ENCODE measurements at regions not wholly inside any gene's neighbourhood (a gene's known extent, or its start where the extent isn't known, plus 50 kb on each side); places are given as distances from the start of the nearest gene placed in this dataset.

GRCh38 chr13:68608147-68608546 lies 1378.0 kb upstream of the PCDH9 start (continued):
- no peak for TF ChIP-seq PHF8 (conservative IDR thresholded peaks at IDR 0.05; ENCODE audit: low read depth, low read length)

GRCh38 chr13:68597641-68598040 lies 1367.5 kb upstream of the PCDH9 start:
- H3K4me3 ChIP-seq (ENCODE audit: extremely low read depth in 1 of 4, insufficient read depth in 2 of 4, low read depth in 3 of 4, low read length in 4 of 4): no peak overlapping the region
- no peak overlapping the region for H2BK120ac ChIP-seq (replicated peaks; ENCODE audit: low read depth, low read length)
- H3K14ac ChIP-seq (ENCODE audit: insufficient read length): no peak overlapping the region
- H3K79me2 ChIP-seq (ENCODE audit: control insufficient read depth in 1 of 2, insufficient read depth in 2 of 2, low read length in 2 of 2): no peaks in the 10 kb centered on the region
- no peak overlapping the region for H2AK5ac ChIP-seq (ENCODE audit: low read depth, low read length)
- H3K23ac ChIP-seq (ENCODE audit: insufficient read length): no peak overlapping the region
- no peaks in the 10 kb centered on the region for H3K23me2 ChIP-seq (ENCODE audit: low read depth, low read length)
- H2BK5ac ChIP-seq (ENCODE audit: low read depth, low read length): no peak overlapping the region
- DNase-seq (ENCODE audit: low read depth in 1 of 2, low spot score in 2 of 2): no peak
- no peak overlapping the region for H3K56ac ChIP-seq (replicated peaks; ENCODE audit: insufficient read length, low read depth, low read length)
- H3K27me3 ChIP-seq (replicated peaks in 1 of 4; ENCODE audit: control insufficient read depth in 3 of 4, extremely low read depth in 1 of 4, insufficient read depth in 3 of 4, low read length in 3 of 4): peaks cover 0 to 1% (median 0%) of the 10 kb centered on the region in 4 experiments; a peak in 1 of 7 replicates
- H2BK12ac ChIP-seq (ENCODE audit: low read depth, low read length): no peak overlapping the region
- H4K91ac ChIP-seq (replicated peaks; ENCODE audit: insufficient read length, low read length): no peak overlapping the region
- H3K27ac ChIP-seq (ENCODE audit: low read depth, low read length): no peak overlapping the region
- no peaks in the 10 kb centered on the region for H4K20me1 ChIP-seq (replicated peaks in 1 of 2; ENCODE audit: control insufficient read depth in 1 of 2, insufficient read depth in 2 of 2, low read length in 2 of 2)
- no peak for FAIRE-seq
- no peak overlapping the region for H3K9ac ChIP-seq (replicated peaks in 1 of 4; ENCODE audit: extremely low read depth in 1 of 4, low read depth in 3 of 4, low read length in 3 of 4)
- H2BK15ac ChIP-seq (ENCODE audit: low read length): no peak overlapping the region
- H3K9me3 ChIP-seq (ENCODE audit: insufficient read depth in 2 of 2, low read depth in 1 of 2, low read length in 1 of 2): no peaks in the 10 kb centered on the region
- H3K18ac ChIP-seq (ENCODE audit: extremely low read depth, low read length): no peak overlapping the region
- H4K8ac ChIP-seq (ENCODE audit: extremely low read depth, insufficient read depth, low read length): no peak overlapping the region
- no peak overlapping the region for H2AFZ ChIP-seq (ENCODE audit: low read length)
- H3K4ac ChIP-seq (replicated peaks; ENCODE audit: insufficient read length, low read depth, low read length): no peak overlapping the region
- CTCF ChIA-PET (ENCODE audit: partially characterized antibody): interaction anchor here (1.9 kb wide), 1 partner anchor 9 kb away, joined by 6 read pairs; no protein-coding TSS in a partner anchor
- H4K5ac ChIP-seq (ENCODE audit: insufficient read length, low read depth, low read length): no peak overlapping the region
- no peaks in the 10 kb centered on the region for H3K4me1 ChIP-seq (replicated peaks in 1 of 4; ENCODE audit: control insufficient read depth in 3 of 4, insufficient read depth in 4 of 4, low read length in 3 of 4)
- no peak overlapping the region for H3K4me2 ChIP-seq (ENCODE audit: insufficient read depth in 1 of 2, low read depth in 2 of 2, low read length in 2 of 2)
- no peak overlapping the region for H2BK20ac ChIP-seq (ENCODE audit: low read length)
- no peaks in the 10 kb centered on the region for H3K36me3 ChIP-seq (ENCODE audit: control insufficient read depth in 2 of 4, insufficient read depth in 4 of 4, low read length in 3 of 4)
- POLR2A ChIA-PET (ENCODE audit: partially characterized antibody): no interaction called here
- no peaks in the 10 kb centered on the region for H3K79me1 ChIP-seq (ENCODE audit: low read depth, low read length)
- TF ChIP-seq SP2 (IDR thresholded peaks at IDR 0.05; ENCODE audit: low read length) (no peak), CTCF (IDR thresholded peaks at IDR 0.05; ENCODE audit: control extremely low read depth in 1 of 3, insufficient read depth in 1 of 3, low read depth in 1 of 3, low read length in 3 of 3) (no peak), CEBPB (IDR thresholded peaks at IDR 0.05; ENCODE audit: low read depth, low read length) (no peak), RXRA (IDR thresholded peaks at IDR 0.05; ENCODE audit: insufficient read depth, low read depth, low read length) (no peak), NRF1 (IDR thresholded peaks at IDR 0.05; ENCODE audit: low read depth, low read length) (no peak), CREB1 (IDR thresholded peaks at IDR 0.05) (no peak), ZNF274 (IDR thresholded peaks at IDR 0.05; ENCODE audit: borderline replicate concordance, extremely low read depth, low read length) (no peak), RBBP5 (IDR thresholded peaks at IDR 0.05; ENCODE audit: borderline replicate concordance, low read depth, low read length) (no peak), MAX (IDR thresholded peaks at IDR 0.05) (no peak), SIN3A (conservative IDR thresholded peaks at IDR 0.05 in 1 of 2, IDR thresholded peaks at IDR 0.05 in 1 of 2; ENCODE audit: low read depth in 1 of 2, low read length in 2 of 2) (no peak), BACH1 (IDR thresholded peaks at IDR 0.05; ENCODE audit: low read length) (no peak)

Data from H1 (cell line).